HUDEP-2 (cell line): ENCODE measurements at regions not wholly inside any gene's neighbourhood (a gene's known extent, or its start where the extent isn't known, plus 50 kb on each side); places are given as distances from the start of the nearest gene placed in this dataset.
A peak's percentile ranks its signal among the peaks of the same experiment; 100 is the strongest.
"Not testable (repeated sequence)": the region's sequence is repeated elsewhere in the genome, so short reads cannot be mapped to it uniquely, and the experiment has no call there.

ENCODE experiments used
- DNase-seq, 76 experiments: peaks; one replicate each; lab custom pipeline; 2025; ENCODE audit not compliant: unreplicated experiment in 76 of 76; lab: John Stamatoyannopoulos, UW

- no peak for DNase-seq
These were observed 76.3 kb downstream of the DRAM2 start for GRCh38 chr1:111063595-111063994.

DNA sequence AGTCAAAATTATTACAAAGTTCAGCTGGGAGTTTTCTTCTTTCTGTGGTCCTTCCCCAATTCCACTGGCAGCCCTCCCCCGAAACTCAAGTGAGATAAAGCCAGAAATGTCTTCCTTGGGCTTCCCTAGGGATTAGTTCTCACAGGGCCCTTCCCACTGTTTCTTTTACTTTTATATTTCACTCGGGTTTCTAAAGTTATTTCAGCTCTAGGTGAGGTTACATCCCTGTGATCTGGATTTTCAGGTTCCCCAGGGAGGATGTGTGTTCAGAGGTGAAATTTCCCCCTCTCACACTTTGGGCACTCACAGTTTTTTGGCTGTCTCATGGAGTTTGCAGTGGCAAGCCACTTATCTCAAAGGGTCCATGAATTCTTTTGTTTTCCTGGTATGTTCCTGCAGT lies 77.3 kb downstream of the DRAM2 start:
- DNase-seq: no peak

DNA sequence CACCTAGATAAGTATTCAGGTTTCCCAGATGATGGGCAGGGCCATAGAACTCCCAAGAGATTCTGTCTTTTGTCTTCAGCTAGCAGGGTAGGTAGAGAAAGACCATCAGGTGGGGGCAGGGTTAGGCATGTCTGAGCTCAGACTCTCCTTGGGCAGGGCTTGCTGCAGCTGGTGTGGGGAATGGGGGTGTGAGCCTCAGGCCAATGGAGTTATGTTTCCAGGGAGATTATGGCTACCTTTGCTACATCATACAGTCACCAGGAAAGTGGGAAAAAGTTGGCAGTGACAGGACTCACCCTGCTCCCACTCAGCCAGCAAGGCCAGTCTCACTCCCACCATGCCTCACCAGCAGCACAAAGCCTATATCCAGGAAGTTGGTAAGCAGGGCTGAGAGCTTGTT lies 77.8 kb downstream of the DRAM2 start:
- DNase-seq: no peak

GRCh38 chr1:111054656-111055055 lies 85.2 kb downstream of the DRAM2 start:
- DNase-seq: no peak

DNA sequence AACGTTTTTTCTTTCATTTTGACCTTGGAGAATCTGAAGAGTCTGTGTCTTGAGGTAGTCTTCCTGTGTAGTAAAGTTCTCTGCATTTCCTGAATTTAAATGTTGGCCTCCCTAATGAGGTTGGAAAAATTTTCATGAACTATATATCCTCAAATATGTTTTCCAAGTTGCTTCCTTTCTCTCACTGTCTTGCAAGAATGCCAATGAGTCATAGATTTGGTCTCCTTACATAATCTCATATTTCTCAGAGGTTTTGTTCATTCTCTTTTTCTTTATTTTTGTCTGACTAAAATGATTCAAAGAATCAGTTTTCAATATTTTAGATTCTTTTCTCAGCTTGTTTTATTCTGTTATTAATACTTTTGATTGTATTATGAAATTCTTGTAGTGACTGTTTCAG lies 87.6 kb downstream of the DRAM2 start:
- DNase-seq: no peak

GRCh38 chr1:111048253-111048652 lies 84.5 kb upstream of the LRIF1 start:
- DNase-seq: not testable (repeated sequence)

DNA sequence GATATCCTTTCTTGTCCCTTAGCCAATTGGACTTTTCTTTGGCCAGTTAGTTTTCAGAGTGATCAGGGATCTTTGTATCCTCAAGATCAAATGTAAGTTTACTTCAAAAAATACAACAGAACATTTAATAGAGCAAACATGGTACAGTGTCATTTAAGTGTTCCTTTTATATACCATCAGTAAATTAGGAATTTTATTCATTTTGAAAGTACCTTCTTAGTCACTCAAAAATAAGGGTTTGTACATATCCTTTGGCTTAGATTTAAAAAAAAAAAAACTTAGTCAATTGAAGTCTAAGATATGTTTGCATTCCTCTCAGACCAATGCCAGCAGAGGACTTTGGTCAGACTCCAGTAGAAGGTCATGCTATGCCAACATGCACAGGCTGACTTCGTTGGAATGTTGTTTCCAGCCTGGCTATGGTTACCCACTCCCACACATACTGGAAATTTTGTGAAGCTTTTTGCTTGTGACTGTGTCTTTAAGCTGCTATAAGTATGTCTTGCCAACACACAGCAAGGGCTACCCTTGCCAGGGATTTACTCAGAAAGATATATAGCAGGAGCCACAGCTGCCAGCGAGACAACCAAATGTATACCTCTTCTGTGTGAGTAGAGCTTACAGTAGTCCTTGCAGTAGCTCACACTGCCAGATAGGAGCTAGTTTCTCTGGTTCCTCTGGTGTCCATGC lies 81.5 kb upstream of the LRIF1 start:
- no peak for DNase-seq

GRCh38 chr1:111032295-111032897 lies 68.7 kb upstream of the LRIF1 start:
- peak in 24 of 76 experiments; percentile 1 to 50 (median 16) for DNase-seq

GRCh38 chr1:111030590-111030989 lies 66.9 kb upstream of the LRIF1 start:
- peak in 43 of 76 experiments; percentile 1 to 66 (median 26) for DNase-seq

GRCh38 chr1:111025109-111025508 lies 61.4 kb upstream of the LRIF1 start:
- peak in 1 of 76 experiments; percentile 2 for DNase-seq

DNA sequence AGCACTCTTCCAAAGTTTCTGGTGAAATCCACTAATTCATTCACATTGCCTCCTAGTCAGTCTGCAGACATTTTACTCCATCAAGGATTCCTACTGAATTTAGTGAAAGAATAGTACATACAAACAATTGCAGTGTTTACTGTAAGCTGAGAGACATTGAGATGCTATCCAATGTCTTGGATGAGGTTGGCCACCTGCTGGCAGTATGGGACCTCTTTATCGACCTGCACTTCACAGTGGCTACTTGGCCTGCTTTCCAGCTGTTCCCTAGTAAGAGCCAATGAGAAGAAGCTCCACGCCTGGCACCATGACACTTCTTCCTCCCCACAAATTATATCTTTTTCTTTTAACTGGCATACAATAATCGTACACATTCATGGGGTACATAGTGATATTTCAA lies 51.5 kb upstream of the LRIF1 start:
- peak in 1 of 76 experiments; percentile 0 for DNase-seq
